ENCODE measurements at regions not wholly inside any gene's neighbourhood (a gene's known extent, or its start where the extent isn't known, plus 50 kb on each side); places are given as distances from the start of the nearest gene placed in this dataset.

DNA sequence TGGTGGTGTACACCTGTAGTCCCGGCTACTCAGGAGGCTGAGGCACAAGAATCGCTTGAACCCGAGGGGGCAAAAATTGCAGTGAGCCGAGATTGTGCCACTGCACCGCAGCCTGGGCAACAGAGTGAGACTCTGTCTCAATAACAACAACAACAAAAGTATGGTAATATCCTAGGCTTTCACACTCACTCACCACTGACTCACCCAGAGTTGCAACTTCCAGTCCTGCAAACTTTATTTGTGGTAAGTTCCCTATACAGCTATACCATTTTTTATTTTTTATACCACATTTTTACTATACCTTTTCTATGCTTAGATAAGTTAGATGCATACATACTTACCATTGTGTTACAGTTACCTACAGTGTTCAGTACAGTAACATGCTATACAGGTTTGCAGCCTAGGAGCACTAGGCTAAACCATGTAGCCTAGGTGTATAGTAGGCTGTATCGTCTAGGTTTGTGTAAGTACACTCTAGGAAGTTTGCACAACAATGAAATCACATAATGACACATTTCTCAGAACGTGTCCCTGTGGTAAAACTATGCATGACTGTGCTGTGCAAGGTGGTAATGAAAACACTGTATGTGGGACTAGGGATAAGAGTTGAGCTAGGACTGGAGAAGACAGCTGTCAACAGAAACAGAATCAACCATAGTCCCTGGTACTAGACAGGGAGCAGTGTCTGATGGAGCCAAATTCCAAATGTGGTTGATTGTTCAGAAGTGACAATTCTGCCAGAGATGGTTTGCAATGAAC lies 109.5 kb upstream of the RAD23B start:
- Histone ChIP-seq H3K9me3 (ENCODE audit: control insufficient read depth in 1 of 2, insufficient read depth in 1 of 2, low read length in 2 of 2) (no peaks in the 10 kb centered on the region), H3K27me3 (ENCODE audit: control insufficient read depth in 1 of 2, insufficient read depth in 2 of 2, low read length in 2 of 2) (no peaks in the 10 kb centered on the region), H3K4me3 (ENCODE audit: low read length) (no peak overlapping the region), H3K4me1 (ENCODE audit: insufficient read depth, low read length) (no peaks in the 10 kb centered on the region), H3K36me3 (ENCODE audit: insufficient read depth, low read length) (no peaks in the 10 kb centered on the region), H3K27ac (ENCODE audit: low read depth in 1 of 2, low read length in 2 of 2) (no peak overlapping the region)
- Mint-ChIP-seq H3K4me3 (no peak overlapping the region), H3K27ac (no peak overlapping the region), H3K9me3 (no peaks in the 10 kb centered on the region), H3K4me1 (ENCODE audit: low read depth) (no peaks in the 10 kb centered on the region), H3K36me3 (ENCODE audit: low read depth) (no peaks in the 10 kb centered on the region), H3K27me3 (peaks cover 8% of the 10 kb centered on the region)
- POLR2A ChIA-PET, result no interaction called here
- intact Hi-C loops (cut with DNase I, micrococcal nuclease), result loop anchor here in 1 of 2 experiments (2.0 to 10.0 kb wide), 2 partner anchors 1331 to 1559 kb away; no protein-coding TSS in a partner anchor
- CTCF ChIA-PET, result no interaction called here
- DNase-seq, result no peak
- no peak for ATAC-seq (ENCODE audit: poor library complexity)
- TF ChIP-seq, protein P1, sequence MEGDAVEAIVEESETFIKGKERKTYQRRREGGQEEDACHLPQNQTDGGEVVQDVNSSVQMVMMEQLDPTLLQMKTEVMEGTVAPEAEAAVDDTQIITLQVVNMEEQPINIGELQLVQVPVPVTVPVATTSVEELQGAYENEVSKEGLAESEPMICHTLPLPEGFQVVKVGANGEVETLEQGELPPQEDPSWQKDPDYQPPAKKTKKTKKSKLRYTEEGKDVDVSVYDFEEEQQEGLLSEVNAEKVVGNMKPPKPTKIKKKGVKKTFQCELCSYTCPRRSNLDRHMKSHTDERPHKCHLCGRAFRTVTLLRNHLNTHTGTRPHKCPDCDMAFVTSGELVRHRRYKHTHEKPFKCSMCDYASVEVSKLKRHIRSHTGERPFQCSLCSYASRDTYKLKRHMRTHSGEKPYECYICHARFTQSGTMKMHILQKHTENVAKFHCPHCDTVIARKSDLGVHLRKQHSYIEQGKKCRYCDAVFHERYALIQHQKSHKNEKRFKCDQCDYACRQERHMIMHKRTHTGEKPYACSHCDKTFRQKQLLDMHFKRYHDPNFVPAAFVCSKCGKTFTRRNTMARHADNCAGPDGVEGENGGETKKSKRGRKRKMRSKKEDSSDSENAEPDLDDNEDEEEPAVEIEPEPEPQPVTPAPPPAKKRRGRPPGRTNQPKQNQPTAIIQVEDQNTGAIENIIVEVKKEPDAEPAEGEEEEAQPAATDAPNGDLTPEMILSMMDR (IDR thresholded peaks at IDR 0.05), result no peak

DNA sequence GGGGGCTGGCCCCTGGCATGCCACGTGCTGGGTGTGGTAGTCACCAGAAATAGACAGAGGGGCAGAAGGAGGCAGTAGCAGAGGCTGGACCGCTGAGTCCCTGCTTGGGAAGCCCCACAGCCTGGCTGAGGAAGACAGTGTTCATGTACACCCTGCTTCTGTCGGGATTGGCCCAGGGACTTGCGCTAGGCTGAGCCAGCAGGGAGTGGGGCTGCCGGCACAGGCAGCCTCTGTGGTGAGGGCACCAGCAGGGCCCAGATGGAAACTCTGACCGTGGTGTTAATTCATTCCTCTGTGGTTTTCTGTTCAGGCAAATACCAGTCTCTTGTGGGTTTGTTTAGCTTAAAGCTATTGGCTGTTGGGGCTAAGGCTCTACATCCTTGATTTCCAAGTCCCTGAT lies 108.6 kb upstream of the RAD23B start:
- TF ChIP-seq, protein P1 (IDR thresholded peaks at IDR 0.05), result no peak
- no peak for ATAC-seq (ENCODE audit: poor library complexity)
- ChIA-PET POLR2A (no interaction called here), CTCF (no interaction called here)
- H3K36me3 Mint-ChIP-seq (ENCODE audit: low read depth), result no peaks in the 10 kb centered on the region
- Histone ChIP-seq H3K36me3 (ENCODE audit: insufficient read depth, low read length) (no peaks in the 10 kb centered on the region), H3K4me3 (ENCODE audit: low read length) (no peak overlapping the region), H3K9me3 (ENCODE audit: control insufficient read depth in 1 of 2, insufficient read depth in 1 of 2, low read length in 2 of 2) (no peaks in the 10 kb centered on the region), H3K4me1 (ENCODE audit: insufficient read depth, low read length) (no peaks in the 10 kb centered on the region), H3K27me3 (ENCODE audit: control insufficient read depth in 1 of 2, insufficient read depth in 2 of 2, low read length in 2 of 2) (no peaks in the 10 kb centered on the region), H3K27ac (ENCODE audit: low read depth in 1 of 2, low read length in 2 of 2) (no peak overlapping the region)
- no peaks in the 10 kb centered on the region for H3K4me1 Mint-ChIP-seq (ENCODE audit: low read depth)
- peak in 1 of 14 experiments; percentile 6 for DNase-seq
- H3K9me3 Mint-ChIP-seq, result no peaks in the 10 kb centered on the region
- H3K27ac Mint-ChIP-seq, result no peak overlapping the region
- H3K27me3 Mint-ChIP-seq, result peaks cover 12% of the 10 kb centered on the region
- H3K4me3 Mint-ChIP-seq, result no peak overlapping the region
- intact Hi-C loops (cut with DNase I, micrococcal nuclease), result loop anchor here in 1 of 2 experiments (10.0 kb wide), 1 partner anchor 1560 kb away; no protein-coding TSS in a partner anchor

DNA sequence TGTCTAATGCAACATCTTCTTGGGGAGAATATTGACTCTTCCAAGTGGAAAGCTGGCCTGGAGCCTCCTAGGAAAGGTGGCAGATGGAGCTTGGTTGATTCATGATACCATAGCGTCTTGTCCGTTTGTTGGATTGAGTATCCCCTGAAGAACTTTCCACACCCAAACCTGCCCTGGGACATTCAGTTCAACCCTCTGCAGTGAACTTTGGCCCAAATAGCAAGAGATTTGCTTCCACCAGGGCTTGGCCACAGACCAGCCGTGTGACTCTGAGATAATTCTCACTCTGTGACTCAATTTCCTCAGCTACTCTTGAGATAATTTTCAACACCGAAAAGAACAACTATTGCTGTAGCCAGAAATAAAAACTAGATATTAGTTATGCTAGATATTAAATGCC lies 108.0 kb upstream of the RAD23B start:
- POLR2A ChIA-PET, result no interaction called here
- no peaks in the 10 kb centered on the region for H3K9me3 ChIP-seq (ENCODE audit: control insufficient read depth in 1 of 2, insufficient read depth in 1 of 2, low read length in 2 of 2)
- no peaks in the 10 kb centered on the region for H3K9me3 Mint-ChIP-seq
- H3K27ac ChIP-seq (ENCODE audit: low read depth in 1 of 2, low read length in 2 of 2), result no peak overlapping the region
- H3K4me3 ChIP-seq (ENCODE audit: low read length), result no peak overlapping the region
- H3K27ac Mint-ChIP-seq, result no peak overlapping the region
- no peak for ATAC-seq (ENCODE audit: poor library complexity)
- no peaks in the 10 kb centered on the region for H3K27me3 ChIP-seq (ENCODE audit: control insufficient read depth in 1 of 2, insufficient read depth in 2 of 2, low read length in 2 of 2)
- peak in 1 of 14 experiments; percentile 3 for DNase-seq
- H3K36me3 ChIP-seq (ENCODE audit: insufficient read depth, low read length), result no peaks in the 10 kb centered on the region
- TF ChIP-seq, protein P1 (IDR thresholded peaks at IDR 0.05), result no peak
- CTCF ChIA-PET, result no interaction called here
- intact Hi-C loops (cut with DNase I, micrococcal nuclease), result loop anchor here in 1 of 2 experiments (10.0 kb wide), 1 partner anchor 1560 kb away; no protein-coding TSS in a partner anchor
- no peaks in the 10 kb centered on the region for H3K4me1 Mint-ChIP-seq (ENCODE audit: low read depth)
- H3K36me3 Mint-ChIP-seq (ENCODE audit: low read depth), result no peaks in the 10 kb centered on the region
- no peaks in the 10 kb centered on the region for H3K4me1 ChIP-seq (ENCODE audit: insufficient read depth, low read length)
- peaks cover 15% of the 10 kb centered on the region for H3K27me3 Mint-ChIP-seq
- H3K4me3 Mint-ChIP-seq, result no peak overlapping the region
